GM18951 (cell line): ENCODE measurements at regions not wholly inside any gene's neighbourhood (a gene's known extent, or its start where the extent isn't known, plus 50 kb on each side); places are given as distances from the start of the nearest gene placed in this dataset.
A peak's percentile ranks its signal among the peaks of the same experiment; 100 is the strongest.

Experiments used
- POLR2A ChIP-seq: IDR thresholded peaks from 4 replicates; pipeline ENCODE4 v1.6.1; 2011; ENCODE audit warnings: mild to moderate bottlenecking; ENCODE audit not compliant: insufficient read length, insufficient read depth; ENCODE audit errors: extremely low read depth
- in situ Hi-C: fragments of 300-500 bp; cut with MboI; formaldehyde crosslinking; loops from one replicate; pipeline ENCODE4 v1.12.0; 2022; ENCODE audit warnings: low sequenced_read_pairs, mixed read lengths, inconsistent platforms; ENCODE audit not compliant: unreplicated experiment

GRCh38 chr3:23644099-23644498 lies 161.7 kb upstream of the UBE2E1 start:
- no peak for TF ChIP-seq POLR2A
- in situ Hi-C loops = no loop called here

- no peak for TF ChIP-seq POLR2A
- in situ Hi-C loops = no loop called here
Measured at GRCh38 chr3:23644676-23645075, 161.1 kb upstream of the UBE2E1 start.

- TF ChIP-seq POLR2A = no peak
- in situ Hi-C loops = no loop called here
Measured at GRCh38 chr3:23645533-23646183, 160.1 kb upstream of the UBE2E1 start.

- TF ChIP-seq POLR2A = no peak
- in situ Hi-C loops = no loop called here
Measured at GRCh38 chr3:23646184-23646920, 159.4 kb upstream of the UBE2E1 start.

- in situ Hi-C loops = no loop called here
- no peak for TF ChIP-seq POLR2A
Measured at GRCh38 chr3:23647706-23648258, 158.0 kb upstream of the UBE2E1 start.

- in situ Hi-C loops = no loop called here
- no peak for TF ChIP-seq POLR2A
Measured at GRCh38 chr3:23648326-23648995, 157.3 kb upstream of the UBE2E1 start.

- in situ Hi-C loops = no loop called here
- TF ChIP-seq POLR2A = no peak
Measured at GRCh38 chr3:23648996-23649395, 156.8 kb upstream of the UBE2E1 start.

- in situ Hi-C loops = no loop called here
- no peak for TF ChIP-seq POLR2A
Measured at GRCh38 chr3:23649448-23649847, 156.3 kb upstream of the UBE2E1 start.

GRCh38 chr3:23650371-23651140 lies 155.2 kb upstream of the UBE2E1 start:
- no peak for TF ChIP-seq POLR2A
- in situ Hi-C loops = no loop called here

- no peak for TF ChIP-seq POLR2A
- in situ Hi-C loops = no loop called here
Measured at GRCh38 chr3:23653647-23654525, 151.9 kb upstream of the UBE2E1 start.

GRCh38 chr3:23654571-23654970 lies 151.2 kb upstream of the UBE2E1 start:
- in situ Hi-C loops = no loop called here

GRCh38 chr3:23655749-23656148 lies 150.0 kb upstream of the UBE2E1 start:
- no peak for TF ChIP-seq POLR2A
- in situ Hi-C loops = no loop called here

More at GRCh38 chr3:23654571-23654970, 151.2 kb upstream of the UBE2E1 start:
- TF ChIP-seq POLR2A = peak; percentile 10
